NCI-H128 (cell line): ENCODE measurements at regions not wholly inside any gene's neighbourhood (a gene's known extent, or its start where the extent isn't known, plus 50 kb on each side); places are given as distances from the start of the nearest gene placed in this dataset.

Experiments used
- DNase-seq: peaks from one replicate; lab custom pipeline; 2025; ENCODE audit not compliant: unreplicated experiment; lab: John Stamatoyannopoulos, UW

- DNase-seq: no peak
These were observed 1121.5 kb downstream of the BRINP3 start for GRCh38 chr1:189356206-189356605.

GRCh38 chr1:189357317-189357716, 1120.3 kb downstream of the BRINP3 start:
- DNase-seq: no peak

GRCh38 chr1:189369612-189370011, 1108.1 kb downstream of the BRINP3 start:
- no peak for DNase-seq

- no peak for DNase-seq
These were observed 1102.8 kb downstream of the BRINP3 start for GRCh38 chr1:189374816-189375215.

- no peak for DNase-seq
These were observed 1072.2 kb downstream of the BRINP3 start for GRCh38 chr1:189405419-189405818.

- DNase-seq: no peak
These were observed 1067.9 kb downstream of the BRINP3 start for GRCh38 chr1:189409774-189410173.

GRCh38 chr1:189424746-189425331, 1052.8 kb downstream of the BRINP3 start:
- DNase-seq: no peak

GRCh38 chr1:189429610-189430009, 1048.1 kb downstream of the BRINP3 start:
- no peak for DNase-seq

- DNase-seq: no peak
These were observed 1046.2 kb downstream of the BRINP3 start for GRCh38 chr1:189431447-189431846.

GRCh38 chr1:189432753-189433152, 1044.9 kb downstream of the BRINP3 start:
- no peak for DNase-seq

- no peak for DNase-seq
These were observed 1043.2 kb downstream of the BRINP3 start for GRCh38 chr1:189434461-189434860.

GRCh38 chr1:189435398-189435797, 1042.3 kb downstream of the BRINP3 start:
- no peak for DNase-seq

GRCh38 chr1:189438808-189439207, 1038.9 kb downstream of the BRINP3 start:
- no peak for DNase-seq

- no peak for DNase-seq
These were observed 1014.5 kb downstream of the BRINP3 start for GRCh38 chr1:189463166-189463565.

GRCh38 chr1:189496768-189497167, 980.9 kb downstream of the BRINP3 start:
- no peak for DNase-seq

GRCh38 chr1:189499736-189500135, 977.9 kb downstream of the BRINP3 start:
- DNase-seq: no peak

- no peak for DNase-seq
These were observed 976.9 kb downstream of the BRINP3 start for GRCh38 chr1:189500778-189501177.

- DNase-seq: no peak
These were observed 966.8 kb downstream of the BRINP3 start for GRCh38 chr1:189510827-189511226.

GRCh38 chr1:189513091-189513490, 964.6 kb downstream of the BRINP3 start:
- DNase-seq: no peak

GRCh38 chr1:189522441-189522840, 955.2 kb downstream of the BRINP3 start:
- no peak for DNase-seq

GRCh38 chr1:189524501-189524900, 953.2 kb downstream of the BRINP3 start:
- no peak for DNase-seq

- DNase-seq: no peak
These were observed 947.5 kb downstream of the BRINP3 start for GRCh38 chr1:189530162-189530561.

GRCh38 chr1:189538271-189538670, 939.4 kb downstream of the BRINP3 start:
- DNase-seq: no peak
